SH-SY5Y (cell line): ENCODE measurements at regions not wholly inside any gene's neighbourhood (a gene's known extent, or its start where the extent isn't known, plus 50 kb on each side); places are given as distances from the start of the nearest gene placed in this dataset.

Source experiments
- GATA2 ChIP-seq: IDR thresholded peaks from 2 replicates; pipeline ENCODE4 v1.6.1; 2011; ENCODE audit warnings: mild to moderate bottlenecking, low read depth, low read length
- GATA3 ChIP-seq: IDR thresholded peaks from 2 replicates; pipeline ENCODE4 v1.6.1; 2011; ENCODE audit warnings: low read depth, mild to moderate bottlenecking, low read length, moderate library complexity

DNA sequence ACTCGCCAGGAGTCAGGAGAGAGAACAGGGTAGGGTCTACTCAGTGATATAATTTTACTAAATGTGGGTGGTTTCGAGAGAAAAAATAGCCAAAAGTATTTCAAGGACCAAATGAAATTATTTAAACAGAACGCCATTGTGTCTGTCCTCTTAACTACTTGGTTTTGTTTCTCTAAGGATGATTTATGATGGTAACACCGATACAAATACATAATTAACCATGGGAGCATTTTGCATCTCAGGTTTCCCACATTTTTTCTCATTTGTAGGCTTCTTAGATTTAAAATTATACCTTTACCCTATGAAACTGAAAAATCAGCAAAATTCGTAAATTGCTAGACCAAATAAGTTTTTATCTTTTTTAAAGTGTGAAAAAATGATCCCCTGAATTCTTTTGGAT is 188.2 kb downstream of the ZFP64 start:
- no peak for TF ChIP-seq GATA3
- TF ChIP-seq GATA2, result no peak
